ENCODE measurements at regions not wholly inside any gene's neighbourhood (a gene's known extent, or its start where the extent isn't known, plus 50 kb on each side); places are given as distances from the start of the nearest gene placed in this dataset.

GRCh38 chr2:142724713-142725349 lies 152.6 kb upstream of the KYNU start:
- no peak overlapping the region for H2AFZ ChIP-seq (ENCODE audit: insufficient read depth, low read depth, low read length, poor library complexity, severe bottlenecking)

GRCh38 chr2:142724186-142724585 lies 153.3 kb upstream of the KYNU start:
- Mint-ChIP-seq H3K4me1 (no peaks in the 10 kb centered on the region), H3K27me3 (ENCODE audit: low read depth in 3 of 3) (no peaks in the 10 kb centered on the region), H3K9me3 (peaks cover 4 to 15% (median 9%) of the 10 kb centered on the region in 7 donors), H3K27ac (no peak overlapping the region), H3K36me3 (no peaks in the 10 kb centered on the region), H3K4me3 (no peak overlapping the region)
- Histone ChIP-seq H2AFZ (ENCODE audit: insufficient read depth, low read depth, low read length, poor library complexity, severe bottlenecking) (no peak overlapping the region), H3K36me3 (replicated peaks in 1 of 2; ENCODE audit: control insufficient read depth in 1 of 2, insufficient read depth in 2 of 2, low read length in 2 of 2) (no peaks in the 10 kb centered on the region), H3K4me2 (replicated peaks; ENCODE audit: extremely low read depth, low read length, poor library complexity, severe bottlenecking) (no peak overlapping the region), H3K4me3 (replicated peaks in 1 of 3; ENCODE audit: low read depth in 2 of 3, low read length in 3 of 3) (no peak overlapping the region), H3K9me3 (replicated peaks in 1 of 2; ENCODE audit: control insufficient read depth in 1 of 2, insufficient read depth in 1 of 2, low read length in 2 of 2) (peaks cover 0 to 9% of the 10 kb centered on the region in 2 donors), H3K4me1 (ENCODE audit: control insufficient read depth in 1 of 2, insufficient read depth in 2 of 2, low read length in 2 of 2) (no peaks in the 10 kb centered on the region), H3K27ac (ENCODE audit: low read depth in 1 of 2, low read length in 2 of 2) (no peak overlapping the region), H3K27me3 (ENCODE audit: control insufficient read depth in 2 of 2, insufficient read depth in 2 of 2, low read length in 2 of 2) (no peaks in the 10 kb centered on the region), H3K79me2 (ENCODE audit: insufficient read depth, low read length) (no peaks in the 10 kb centered on the region), H3K9ac (ENCODE audit: insufficient read depth, low read length, poor library complexity, severe bottlenecking) (no peak overlapping the region), H4K20me1 (ENCODE audit: insufficient read depth, low read length) (no peaks in the 10 kb centered on the region)
- TF ChIP-seq, protein P1, sequence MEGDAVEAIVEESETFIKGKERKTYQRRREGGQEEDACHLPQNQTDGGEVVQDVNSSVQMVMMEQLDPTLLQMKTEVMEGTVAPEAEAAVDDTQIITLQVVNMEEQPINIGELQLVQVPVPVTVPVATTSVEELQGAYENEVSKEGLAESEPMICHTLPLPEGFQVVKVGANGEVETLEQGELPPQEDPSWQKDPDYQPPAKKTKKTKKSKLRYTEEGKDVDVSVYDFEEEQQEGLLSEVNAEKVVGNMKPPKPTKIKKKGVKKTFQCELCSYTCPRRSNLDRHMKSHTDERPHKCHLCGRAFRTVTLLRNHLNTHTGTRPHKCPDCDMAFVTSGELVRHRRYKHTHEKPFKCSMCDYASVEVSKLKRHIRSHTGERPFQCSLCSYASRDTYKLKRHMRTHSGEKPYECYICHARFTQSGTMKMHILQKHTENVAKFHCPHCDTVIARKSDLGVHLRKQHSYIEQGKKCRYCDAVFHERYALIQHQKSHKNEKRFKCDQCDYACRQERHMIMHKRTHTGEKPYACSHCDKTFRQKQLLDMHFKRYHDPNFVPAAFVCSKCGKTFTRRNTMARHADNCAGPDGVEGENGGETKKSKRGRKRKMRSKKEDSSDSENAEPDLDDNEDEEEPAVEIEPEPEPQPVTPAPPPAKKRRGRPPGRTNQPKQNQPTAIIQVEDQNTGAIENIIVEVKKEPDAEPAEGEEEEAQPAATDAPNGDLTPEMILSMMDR (IDR thresholded peaks at IDR 0.05), result no peak
- no peak for DNase-seq
- intact Hi-C loops (cut with micrococcal nuclease), result no loop called here

More at GRCh38 chr2:142724713-142725349, 152.6 kb upstream of the KYNU start:
- Mint-ChIP-seq H3K9me3 (peaks cover 6 to 17% (median 10%) of the 10 kb centered on the region in 7 donors), H3K4me1 (no peaks in the 10 kb centered on the region), H3K36me3 (no peaks in the 10 kb centered on the region), H3K4me3 (no peak overlapping the region), H3K27ac (no peak overlapping the region), H3K27me3 (ENCODE audit: low read depth in 3 of 3) (no peaks in the 10 kb centered on the region)
- H3K9me3 ChIP-seq (replicated peaks in 1 of 2; ENCODE audit: control insufficient read depth in 1 of 2, insufficient read depth in 1 of 2, low read length in 2 of 2), result peaks cover 0 to 9% of the 10 kb centered on the region in 2 donors
- H3K9ac ChIP-seq (ENCODE audit: insufficient read depth, low read length, poor library complexity, severe bottlenecking), result no peak overlapping the region
- no peaks in the 10 kb centered on the region for H3K36me3 ChIP-seq (replicated peaks in 1 of 2; ENCODE audit: control insufficient read depth in 1 of 2, insufficient read depth in 2 of 2, low read length in 2 of 2)
- H3K4me2 ChIP-seq (replicated peaks; ENCODE audit: extremely low read depth, low read length, poor library complexity, severe bottlenecking), result no peak overlapping the region
- H4K20me1 ChIP-seq (ENCODE audit: insufficient read depth, low read length), result no peaks in the 10 kb centered on the region
- H3K27me3 ChIP-seq (ENCODE audit: control insufficient read depth in 2 of 2, insufficient read depth in 2 of 2, low read length in 2 of 2), result no peaks in the 10 kb centered on the region
- H3K79me2 ChIP-seq (ENCODE audit: insufficient read depth, low read length), result no peaks in the 10 kb centered on the region
- no peak overlapping the region for H3K4me3 ChIP-seq (replicated peaks in 1 of 3; ENCODE audit: low read depth in 2 of 3, low read length in 3 of 3)
- no peak overlapping the region for H3K27ac ChIP-seq (ENCODE audit: low read depth in 1 of 2, low read length in 2 of 2)
- intact Hi-C loops (cut with micrococcal nuclease), result no loop called here
- no peak for DNase-seq
- H3K4me1 ChIP-seq (ENCODE audit: control insufficient read depth in 1 of 2, insufficient read depth in 2 of 2, low read length in 2 of 2), result no peaks in the 10 kb centered on the region
- WGBS (ENCODE audit: insufficient coverage), result 83% methylated on average over 1 of the region's 2 CpGs
- TF ChIP-seq, protein P1 (IDR thresholded peaks at IDR 0.05), result no peak
